ENCODE measurements at regions not wholly inside any gene's neighbourhood (a gene's known extent, or its start where the extent isn't known, plus 50 kb on each side); places are given as distances from the start of the nearest gene placed in this dataset.
"Not testable (repeated sequence)": the region's sequence is repeated elsewhere in the genome, so short reads cannot be mapped to it uniquely, and the experiment has no call there.

DNA sequence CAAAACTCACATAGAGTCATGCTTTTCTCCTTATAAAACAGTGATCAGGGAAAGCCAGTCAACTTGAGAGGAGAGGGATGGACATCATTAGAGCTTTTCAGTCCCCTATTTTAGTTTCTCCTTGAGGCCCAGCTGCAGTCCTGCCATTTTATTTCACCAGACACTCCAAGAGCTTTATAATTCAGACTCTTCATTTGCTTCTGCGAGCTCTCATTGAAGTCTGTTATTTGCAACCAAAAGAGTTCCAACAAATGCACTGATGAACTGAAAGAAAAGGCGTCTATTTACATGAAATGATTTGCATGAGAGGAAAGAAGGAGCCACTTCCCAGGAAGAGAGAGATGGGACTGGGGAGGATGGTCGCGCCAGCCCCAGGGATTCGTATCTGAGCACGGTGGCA, 86.8 kb downstream of the NDUFA12 start:
- Mint-ChIP-seq H3K27me3 (no peaks in the 10 kb centered on the region), H3K27ac (no peak overlapping the region), H3K4me1 (ENCODE audit: low read depth) (no peaks in the 10 kb centered on the region), H3K36me3 (ENCODE audit: low read depth) (no peaks in the 10 kb centered on the region), H3K4me3 (no peak overlapping the region), H3K9me3 (no peaks in the 10 kb centered on the region)
- ChIA-PET CTCF (no interaction called here), POLR2A (no interaction called here)
- DNase-seq (no peak), ATAC-seq (no peak)
- intact Hi-C loops (cut with micrococcal nuclease): no loop called here
- no peak for TF ChIP-seq CTCF (IDR thresholded peaks at IDR 0.05)

- ChIA-PET CTCF (no interaction called here), POLR2A (no interaction called here)
- intact Hi-C loops (cut with micrococcal nuclease): no loop called here
- no peaks in the 10 kb centered on the region for H3K36me3 Mint-ChIP-seq (ENCODE audit: low read depth)
- peaks cover 5% of the 10 kb centered on the region for H3K9me3 Mint-ChIP-seq
- no peak overlapping the region for H3K27ac Mint-ChIP-seq
- peaks cover 2% of the 10 kb centered on the region for H3K27me3 Mint-ChIP-seq
- no peaks in the 10 kb centered on the region for H3K4me1 Mint-ChIP-seq (ENCODE audit: low read depth)
- H3K4me3 Mint-ChIP-seq: no peak overlapping the region
- no peak for TF ChIP-seq CTCF (IDR thresholded peaks at IDR 0.05)
- no peak for DNase-seq
- ATAC-seq: no peak
These were observed 93.8 kb downstream of the NDUFA12 start for GRCh38 chr12:94909663-94910062.

DNA sequence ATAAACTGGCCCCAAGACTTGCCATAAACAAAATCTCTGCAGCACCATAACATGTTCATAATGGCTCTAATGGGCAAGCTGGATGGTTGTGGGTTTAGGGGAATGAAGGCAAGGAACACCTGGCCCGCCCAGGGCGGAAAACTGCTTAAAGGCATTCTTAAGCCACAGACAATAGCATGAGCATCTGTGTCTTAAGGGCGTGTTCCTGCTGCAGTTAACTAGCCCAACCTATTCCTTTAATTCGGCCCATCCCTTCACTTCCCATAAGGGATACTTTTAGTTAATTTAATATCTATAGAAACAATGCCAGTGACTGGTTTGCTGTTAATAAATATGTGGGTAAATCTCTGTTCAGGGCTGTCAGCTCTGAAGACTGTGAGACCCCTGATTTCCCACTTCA, 97.7 kb downstream of the NDUFA12 start:
- POLR2A ChIA-PET; H3K27me3 Mint-ChIP-seq; H3K4me3 Mint-ChIP-seq; intact Hi-C loops (cut with micrococcal nuclease); H3K4me1 Mint-ChIP-seq (ENCODE audit: low read depth); DNase-seq; H3K27ac Mint-ChIP-seq; ATAC-seq; H3K36me3 Mint-ChIP-seq (ENCODE audit: low read depth); CTCF ChIA-PET; H3K9me3 Mint-ChIP-seq: not testable (repeated sequence)

GRCh38 chr12:94900496-94900895, 103.0 kb downstream of the NDUFA12 start:
- H3K9me3 Mint-ChIP-seq: peaks cover 3% of the 10 kb centered on the region
- intact Hi-C loops (cut with micrococcal nuclease): no loop called here
- no peak overlapping the region for H3K4me3 Mint-ChIP-seq
- H3K4me1 Mint-ChIP-seq (ENCODE audit: low read depth): no peaks in the 10 kb centered on the region
- POLR2A ChIA-PET: no interaction called here
- no peaks in the 10 kb centered on the region for H3K27me3 Mint-ChIP-seq
- no peak overlapping the region for H3K27ac Mint-ChIP-seq
- DNase-seq: no peak
- ATAC-seq: no peak
- no peaks in the 10 kb centered on the region for H3K36me3 Mint-ChIP-seq (ENCODE audit: low read depth)
- TF ChIP-seq CTCF (IDR thresholded peaks at IDR 0.05): no peak
- CTCF ChIA-PET: no interaction called here

GRCh38 chr12:94898388-94898787, 105.1 kb downstream of the NDUFA12 start:
- Mint-ChIP-seq H3K36me3 (ENCODE audit: low read depth) (no peaks in the 10 kb centered on the region), H3K27me3 (no peaks in the 10 kb centered on the region), H3K27ac (no peak overlapping the region), H3K4me1 (ENCODE audit: low read depth) (no peaks in the 10 kb centered on the region), H3K4me3 (no peak overlapping the region), H3K9me3 (no peaks in the 10 kb centered on the region)
- ChIA-PET POLR2A (no interaction called here), CTCF (no interaction called here)
- DNase-seq (no peak), ATAC-seq (no peak)
- no peak for TF ChIP-seq CTCF (IDR thresholded peaks at IDR 0.05)
- intact Hi-C loops (cut with micrococcal nuclease): no loop called here

- H3K9me3 Mint-ChIP-seq: no peaks in the 10 kb centered on the region
- H3K36me3 Mint-ChIP-seq (ENCODE audit: low read depth): no peaks in the 10 kb centered on the region
- DNase-seq: no peak
- POLR2A ChIA-PET: no interaction called here
- CTCF ChIA-PET: no interaction called here
- no peak overlapping the region for H3K27ac Mint-ChIP-seq
- H3K4me1 Mint-ChIP-seq (ENCODE audit: low read depth): no peaks in the 10 kb centered on the region
- intact Hi-C loops (cut with micrococcal nuclease): no loop called here
- TF ChIP-seq CTCF (IDR thresholded peaks at IDR 0.05): no peak
- H3K4me3 Mint-ChIP-seq: no peak overlapping the region
- no peak for ATAC-seq
- peaks cover 1% of the 10 kb centered on the region for H3K27me3 Mint-ChIP-seq
These were observed 110.8 kb downstream of the NDUFA12 start for GRCh38 chr12:94892544-94893267.
